ENCODE measurements at regions not wholly inside any gene's neighbourhood (a gene's known extent, or its start where the extent isn't known, plus 50 kb on each side); places are given as distances from the start of the nearest gene placed in this dataset.

DNA sequence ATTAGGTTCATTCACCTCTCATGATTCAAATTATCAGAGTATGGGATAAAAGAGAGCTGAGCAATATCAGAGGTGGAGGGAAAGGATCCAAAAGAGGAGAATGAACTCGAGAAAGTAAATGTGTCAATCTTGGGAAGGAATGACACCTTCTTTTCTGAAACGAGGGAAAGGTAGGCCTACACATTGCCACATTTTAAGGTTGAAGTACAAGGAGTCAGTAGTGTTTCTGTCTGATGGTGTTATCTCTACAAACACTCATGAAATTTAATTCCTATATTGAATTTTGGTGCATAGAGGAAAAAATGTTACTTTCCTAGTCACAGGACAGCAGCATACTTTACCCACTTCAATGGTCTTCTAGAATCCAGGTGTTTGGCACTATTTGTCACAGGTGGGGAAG, 90.2 kb downstream of the DNAJB9 start:
- TF ChIP-seq, protein P1, sequence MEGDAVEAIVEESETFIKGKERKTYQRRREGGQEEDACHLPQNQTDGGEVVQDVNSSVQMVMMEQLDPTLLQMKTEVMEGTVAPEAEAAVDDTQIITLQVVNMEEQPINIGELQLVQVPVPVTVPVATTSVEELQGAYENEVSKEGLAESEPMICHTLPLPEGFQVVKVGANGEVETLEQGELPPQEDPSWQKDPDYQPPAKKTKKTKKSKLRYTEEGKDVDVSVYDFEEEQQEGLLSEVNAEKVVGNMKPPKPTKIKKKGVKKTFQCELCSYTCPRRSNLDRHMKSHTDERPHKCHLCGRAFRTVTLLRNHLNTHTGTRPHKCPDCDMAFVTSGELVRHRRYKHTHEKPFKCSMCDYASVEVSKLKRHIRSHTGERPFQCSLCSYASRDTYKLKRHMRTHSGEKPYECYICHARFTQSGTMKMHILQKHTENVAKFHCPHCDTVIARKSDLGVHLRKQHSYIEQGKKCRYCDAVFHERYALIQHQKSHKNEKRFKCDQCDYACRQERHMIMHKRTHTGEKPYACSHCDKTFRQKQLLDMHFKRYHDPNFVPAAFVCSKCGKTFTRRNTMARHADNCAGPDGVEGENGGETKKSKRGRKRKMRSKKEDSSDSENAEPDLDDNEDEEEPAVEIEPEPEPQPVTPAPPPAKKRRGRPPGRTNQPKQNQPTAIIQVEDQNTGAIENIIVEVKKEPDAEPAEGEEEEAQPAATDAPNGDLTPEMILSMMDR (IDR thresholded peaks at IDR 0.05), result no peak
- no peak for TF ChIP-seq POLR2A (IDR thresholded peaks at IDR 0.05)

Data from body of pancreas (tissue), 4 donors.